Endothelial cell of umbilical vein (primary cell): ENCODE measurements at regions not wholly inside any gene's neighbourhood (a gene's known extent, or its start where the extent isn't known, plus 50 kb on each side); places are given as distances from the start of the nearest gene placed in this dataset.

ENCODE experiments used
- BruUV-seq: library from RNA; stranded (reverse); fragments of 400-500 nt; replicated peaks from 2 replicates; lab custom pipeline; 2021; lab: Mats Ljungman, UMichigan
- CTCF ChIA-PET: fragments of 300-600, 350-600 bp; sonication (Branson Sonifier 250); formaldehyde crosslinking; loops from one replicate; lab custom pipeline; 2021; ENCODE audit warnings: antibody characterized with exemption, inconsistent platforms; lab: Charles Lee
- POLR2A ChIA-PET: fragments of 300-600, 350-600 bp; sonication (Branson Sonifier 250); formaldehyde crosslinking; loops from one replicate; lab custom pipeline; 2021; ENCODE audit warnings: antibody characterized with exemption, inconsistent platforms; lab: Charles Lee
- DNase-seq: peaks from one replicate; pipeline ENCODE4 v3.0.0-alpha.2; 2011; ENCODE audit warnings: low read depth, low spot score
- FAIRE-seq: peaks from 2 replicates; lab custom pipeline; 2011; peaks lifted over from hg19 to GRCh38; lab: Jason Lieb, UNC
- H2AFZ ChIP-seq: 2 replicates; pipeline ENCODE4 v1.6.0; 2012; ENCODE audit warnings: low read depth, low read length, control low read depth, inconsistent platforms
- H3K27ac ChIP-seq: 2 replicates; pipeline ENCODE4 v1.5.1; 2011; ENCODE audit warnings: low read depth, mild to moderate bottlenecking, control low read depth, low read length, moderate library complexity; ENCODE audit not compliant: insufficient read depth
- H3K27me3 ChIP-seq, 2 experiments: 2 replicates each; pipeline versions ENCODE4 v1.6.0 to v1.6.1; 2011; ENCODE audit warnings: low read length in 2 of 2, mixed read lengths in 1 of 2; ENCODE audit not compliant: control insufficient read depth in 2 of 2, insufficient read depth in 2 of 2
- H3K36me3 ChIP-seq, 2 experiments: 2 replicates in 1 of 2; 3 replicates in 1 of 2; pipeline ENCODE4 v1.5.1; 2011; ENCODE audit warnings: low read length in 2 of 2, mild to moderate bottlenecking in 1 of 2, moderate library complexity in 1 of 2; ENCODE audit not compliant: control insufficient read depth in 2 of 2, insufficient read depth in 2 of 2; ENCODE audit errors: extremely low read depth in 1 of 2
- H3K4me1 ChIP-seq: 3 replicates; pipeline ENCODE4 v1.5.1; 2011; ENCODE audit warnings: mild to moderate bottlenecking, low read length; ENCODE audit not compliant: control insufficient read depth, insufficient read depth; ENCODE audit errors: extremely low read depth
- H3K4me2 ChIP-seq: 2 replicates; pipeline ENCODE4 v1.6.1; 2011; ENCODE audit warnings: low read length, control low read depth, mixed read lengths; ENCODE audit not compliant: insufficient read depth
- H3K4me3 ChIP-seq, 3 experiments: fragments of 200-600 bp in 1 of 3; sonication (generic), shearing (Covaris generic) in 1 of 3; replicated peaks in 1 of 3; 2 replicates each; pipeline ENCODE4 v1.5.1; 2011 to 2016; ENCODE audit warnings: control low read depth in 3 of 3, low read length in 3 of 3, mild to moderate bottlenecking in 2 of 3, inconsistent platforms in 1 of 3, low read depth in 1 of 3, moderate library complexity in 1 of 3; ENCODE audit not compliant: insufficient read depth in 1 of 3
- H3K79me2 ChIP-seq: 2 replicates; pipeline ENCODE4 v1.6.0; 2012; ENCODE audit warnings: low read length, inconsistent platforms; ENCODE audit not compliant: control insufficient read depth, insufficient read depth
- H3K9ac ChIP-seq: replicated peaks from 2 replicates; pipeline ENCODE3; 2011; ENCODE audit warnings: low read length, control low read depth; ENCODE audit not compliant: insufficient read depth; ENCODE audit errors: extremely low read depth
- H3K9me1 ChIP-seq: replicated peaks from 3 replicates; pipeline ENCODE4 v1.6.0; 2011; ENCODE audit warnings: mild to moderate bottlenecking, low read length; ENCODE audit not compliant: control insufficient read depth, insufficient read depth; ENCODE audit errors: extremely low read depth
- H3K9me3 ChIP-seq: replicated peaks from 2 replicates; pipeline ENCODE4 v1.5.1; 2012; ENCODE audit warnings: low read length, inconsistent platforms; ENCODE audit not compliant: control insufficient read depth, insufficient read depth
- H4K20me1 ChIP-seq: replicated peaks from 2 replicates; pipeline ENCODE3; 2011; ENCODE audit warnings: mild to moderate bottlenecking, low read length; ENCODE audit not compliant: control insufficient read depth, insufficient read depth; ENCODE audit errors: extremely low read depth
- EZH2 ChIP-seq: IDR thresholded peaks from 2 replicates; pipeline ENCODE4 v1.6.1; 2012; ENCODE audit warnings: borderline replicate concordance, low read depth, mild to moderate bottlenecking, moderate library complexity, low read length, inconsistent platforms; ENCODE audit not compliant: severe bottlenecking
- FOS ChIP-seq: IDR thresholded peaks from 2 replicates; pipeline ENCODE4 v1.6.1; 2011; ENCODE audit warnings: mild to moderate bottlenecking, low read length, moderate library complexity, borderline replicate concordance; ENCODE audit not compliant: insufficient read depth
- GATA2 ChIP-seq: IDR thresholded peaks from 2 replicates; pipeline ENCODE4 v1.7.0; 2011; ENCODE audit warnings: low read depth, mild to moderate bottlenecking, moderate library complexity, mixed read lengths, low read length; ENCODE audit not compliant: insufficient read length, insufficient read depth
- JUN ChIP-seq: IDR thresholded peaks from 2 replicates; pipeline ENCODE4 v1.6.1; 2011; ENCODE audit warnings: borderline replicate concordance, low read depth; ENCODE audit not compliant: insufficient read length, insufficient read depth
- MAX ChIP-seq: IDR thresholded peaks from 2 replicates; pipeline ENCODE4 v1.6.1; 2011; ENCODE audit not compliant: insufficient read depth, insufficient read length
- MYC ChIP-seq: IDR thresholded peaks from one replicate; pipeline ENCODE4 v1.6.1; 2011; ENCODE audit warnings: mild to moderate bottlenecking, low read depth, low read length
- POLR2A ChIP-seq: IDR thresholded peaks from 2 replicates; pipeline ENCODE4 v1.6.1; 2012; ENCODE audit warnings: low read depth, mild to moderate bottlenecking, control low read depth, low read length
- POLR2AphosphoS5 ChIP-seq: IDR thresholded peaks from 2 replicates; pipeline ENCODE4 v1.6.1; 2012; ENCODE audit warnings: low read depth, mild to moderate bottlenecking, control low read depth, low read length, moderate library complexity; ENCODE audit not compliant: insufficient read depth
- dilution Hi-C: fragments of 300-500 bp; cut with MboI; formaldehyde crosslinking; loops from one replicate; pipeline ENCODE4 v1.15.0; 2019; ENCODE audit warnings: low sequenced_read_pairs; ENCODE audit not compliant: extremely low pct_ligation_motif_present
- intact Hi-C: fragments of 100-400 bp; cut with micrococcal nuclease; formaldehyde crosslinking; loops from one replicate; pipeline ENCODE4 v1.10.0; 2022
- TF ChIP-seq, protein P1 (sequence below), 2 donors: IDR thresholded peaks; 1 replicate in 1 of 2; 2 replicates in 1 of 2; pipeline ENCODE4 v1.5.1; 2011; ENCODE audit warnings: low read length in 2 of 2, mild to moderate bottlenecking in 2 of 2, moderate library complexity in 2 of 2, control low read depth in 1 of 2, inconsistent platforms in 1 of 2, low read depth in 1 of 2; ENCODE audit not compliant: insufficient read depth in 1 of 2; ENCODE audit errors: extremely low read depth in 1 of 2

DNA sequence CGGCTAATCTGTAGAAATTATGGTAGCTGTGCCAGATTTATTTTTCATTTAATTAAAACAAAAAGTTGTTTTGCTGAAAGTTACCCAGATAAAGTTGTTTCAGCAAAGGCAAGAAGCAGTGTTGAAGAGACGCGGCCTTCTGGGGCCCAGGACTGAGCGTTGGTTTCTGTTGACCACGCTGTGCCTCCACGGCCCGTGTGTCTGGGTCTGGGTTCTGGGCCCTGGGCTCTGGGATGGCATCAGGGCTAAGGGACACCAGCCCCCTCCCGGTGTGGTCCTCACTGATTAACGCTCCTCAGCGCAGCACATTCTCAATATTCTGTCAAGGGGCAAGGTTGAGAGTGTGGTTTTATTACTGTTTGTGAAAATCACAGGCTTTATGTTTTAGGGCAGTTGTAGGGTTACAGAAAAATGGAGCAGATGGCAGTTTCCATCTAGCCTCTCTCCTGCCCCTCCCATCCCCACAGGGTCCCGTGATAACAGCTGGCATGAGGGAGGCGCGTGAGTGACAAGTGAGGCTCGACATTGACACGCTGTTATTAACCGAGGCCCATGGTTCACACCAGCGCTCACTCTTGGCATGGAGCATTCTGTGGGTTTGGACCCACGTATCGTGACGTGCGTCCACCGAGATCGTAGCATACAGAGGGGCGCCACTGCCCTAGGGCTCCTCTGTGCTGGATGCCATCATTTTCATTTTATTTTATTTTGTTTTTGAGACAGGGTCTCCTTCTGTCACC lies 1231.4 kb downstream of the BRD1 start:
- FAIRE-seq (no peak), DNase-seq (no peak)
- H3K79me2 ChIP-seq: no peaks in the 10 kb centered on the region
- POLR2A ChIA-PET: no interaction called here
- no peak overlapping the region for H3K4me2 ChIP-seq
- H3K4me3 ChIP-seq: no peak overlapping the region
- H2AFZ ChIP-seq: no peak overlapping the region
- no peaks in the 10 kb centered on the region for H3K4me1 ChIP-seq
- TF ChIP-seq POLR2A (no peak), MYC (no peak), JUN (no peak), MAX (no peak), GATA2 (no peak), EZH2 (no peak), FOS (no peak), POLR2AphosphoS5 (no peak)
- TF ChIP-seq, protein P1, sequence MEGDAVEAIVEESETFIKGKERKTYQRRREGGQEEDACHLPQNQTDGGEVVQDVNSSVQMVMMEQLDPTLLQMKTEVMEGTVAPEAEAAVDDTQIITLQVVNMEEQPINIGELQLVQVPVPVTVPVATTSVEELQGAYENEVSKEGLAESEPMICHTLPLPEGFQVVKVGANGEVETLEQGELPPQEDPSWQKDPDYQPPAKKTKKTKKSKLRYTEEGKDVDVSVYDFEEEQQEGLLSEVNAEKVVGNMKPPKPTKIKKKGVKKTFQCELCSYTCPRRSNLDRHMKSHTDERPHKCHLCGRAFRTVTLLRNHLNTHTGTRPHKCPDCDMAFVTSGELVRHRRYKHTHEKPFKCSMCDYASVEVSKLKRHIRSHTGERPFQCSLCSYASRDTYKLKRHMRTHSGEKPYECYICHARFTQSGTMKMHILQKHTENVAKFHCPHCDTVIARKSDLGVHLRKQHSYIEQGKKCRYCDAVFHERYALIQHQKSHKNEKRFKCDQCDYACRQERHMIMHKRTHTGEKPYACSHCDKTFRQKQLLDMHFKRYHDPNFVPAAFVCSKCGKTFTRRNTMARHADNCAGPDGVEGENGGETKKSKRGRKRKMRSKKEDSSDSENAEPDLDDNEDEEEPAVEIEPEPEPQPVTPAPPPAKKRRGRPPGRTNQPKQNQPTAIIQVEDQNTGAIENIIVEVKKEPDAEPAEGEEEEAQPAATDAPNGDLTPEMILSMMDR (IDR thresholded peaks at IDR 0.05; ENCODE audit: extremely low read depth in 1 of 2, insufficient read depth in 1 of 2, low read depth in 1 of 2, low read length in 2 of 2): no peak
- H3K9me1 ChIP-seq: no peaks in the 10 kb centered on the region
- no TSS peak for BruUV-seq
- no peaks in the 10 kb centered on the region for H4K20me1 ChIP-seq
- no peaks in the 10 kb centered on the region for H3K36me3 ChIP-seq
- no peaks in the 10 kb centered on the region for H3K27me3 ChIP-seq
- dilution Hi-C loops (no loop called here), intact Hi-C loops (no loop called here)
- peaks cover 4% of the 10 kb centered on the region for H3K9me3 ChIP-seq
- H3K9ac ChIP-seq: no peak overlapping the region
- CTCF ChIA-PET: no interaction called here
- no peak overlapping the region for H3K27ac ChIP-seq
